K562 (cell line): ENCODE measurements at regions not wholly inside any gene's neighbourhood (a gene's known extent, or its start where the extent isn't known, plus 50 kb on each side); places are given as distances from the start of the nearest gene placed in this dataset.

ENCODE experiments used
- ARNT ChIP-seq, 2 experiments: fragments of 450-650 bp; IDR thresholded peaks; 2 replicates each; pipeline ENCODE4 v1.6.1; 2016; ENCODE audit warnings: mild to moderate bottlenecking in 1 of 2
- BRD4 ChIP-seq: fragments of 200-600 bp; sonication (generic); IDR thresholded peaks from 2 replicates; pipeline ENCODE4 v1.6.1; 2017; ENCODE audit warnings: inconsistent platforms
- DEAF1 ChIP-seq: fragments of 450-650 bp; formaldehyde crosslinking; IDR thresholded peaks from 2 replicates; pipeline ENCODE4 v1.4.0; 2020; ENCODE audit warnings: mild to moderate bottlenecking, moderate library complexity
- ETS2 ChIP-seq: IDR thresholded peaks from 2 replicates; pipeline ENCODE4 v1.6.1; 2016; ENCODE audit warnings: borderline replicate concordance, missing genetic modification characterization, mild to moderate bottlenecking, moderate library complexity, missing compliant biosample characterization; ENCODE audit not compliant: poor library complexity, severe bottlenecking
- FOSL1 ChIP-seq: fragments of 200-800 bp; sonication (Bioruptor generic); conservative IDR thresholded peaks from 2 replicates; pipeline ENCODE4 v1.6.1; 2016; ENCODE audit warnings: missing genetic modification characterization, missing compliant biosample characterization
- GATAD2B ChIP-seq: fragments of 450-650 bp; IDR thresholded peaks from 2 replicates; pipeline ENCODE4 v1.6.1; 2017; ENCODE audit warnings: mild to moderate bottlenecking, borderline replicate concordance
- HNRNPUL1 ChIP-seq: fragments of 200-400 bp; formaldehyde crosslinking; IDR thresholded peaks from 2 replicates; pipeline ENCODE4 v1.6.1; 2017; ENCODE audit warnings: low read length
- IFI16 ChIP-seq: fragments of 250-450 bp; sonication (Bioruptor Pico); IDR thresholded peaks from 2 replicates; pipeline ENCODE4 v2.1.2; 2022; ENCODE audit warnings: mild to moderate bottlenecking, inconsistent platforms
- JUN ChIP-seq, 2 experiments: sonication (generic) in 1 of 2; formaldehyde crosslinking in 1 of 2; IDR thresholded peaks; 2 replicates each; pipeline versions ENCODE4 v1.6.1 to v1.8.0; 2012 to 2022; ENCODE audit warnings: borderline replicate concordance in 2 of 2, mild to moderate bottlenecking in 2 of 2, improper control_type of control experiment in 1 of 2, low read depth in 1 of 2, low read length in 1 of 2, missing genetic modification reagents in 1 of 2
- KDM4B ChIP-seq, 2 experiments: fragments of 450-650 bp in 1 of 2; sonication (generic) in 1 of 2; IDR thresholded peaks; 2 replicates each; pipeline ENCODE4 v1.6.1; 2016 to 2017; ENCODE audit warnings: borderline replicate concordance in 2 of 2, antibody characterized with exemption in 1 of 2, low read depth in 1 of 2, mild to moderate bottlenecking in 1 of 2
- RBBP5 ChIP-seq: fragments of 200-600 bp; sonication (generic); IDR thresholded peaks from 2 replicates; pipeline ENCODE4 v1.6.1; 2012; ENCODE audit warnings: borderline replicate concordance, mild to moderate bottlenecking, low read length, control low read depth, inconsistent platforms; ENCODE audit not compliant: insufficient read depth, poor library complexity, severe bottlenecking
- SIRT6 ChIP-seq: IDR thresholded peaks from one replicate; pipeline ENCODE4 v1.6.1; 2012; ENCODE audit warnings: low read depth, mild to moderate bottlenecking, control low read depth, inconsistent platforms, low read length, moderate library complexity
- SMARCA4 ChIP-seq: fragments of 450-650 bp; IDR thresholded peaks from 2 replicates; pipeline ENCODE4 v1.6.1; 2016
- SREBF1 ChIP-seq: fragments of 150-350 bp; IDR thresholded peaks from 2 replicates; pipeline ENCODE4 v1.6.1; 2014; ENCODE audit warnings: antibody characterized with exemption, low read depth, low read length, borderline replicate concordance
- TAF1 ChIP-seq: IDR thresholded peaks from 2 replicates; pipeline ENCODE4 v1.6.1; 2011; ENCODE audit warnings: mild to moderate bottlenecking, low read length, moderate library complexity; ENCODE audit not compliant: insufficient read depth, control insufficient read depth, severe bottlenecking; ENCODE audit errors: extremely low read depth
- THRAP3 ChIP-seq: fragments of 450-650 bp; IDR thresholded peaks from 2 replicates; pipeline ENCODE4 v1.6.1; 2016; ENCODE audit warnings: mild to moderate bottlenecking, inconsistent platforms, borderline replicate concordance
- ZNF121 ChIP-seq: sonication (generic); formaldehyde crosslinking; conservative IDR thresholded peaks from 2 replicates; pipeline ENCODE4 v1.8.0; 2022; ENCODE audit warnings: missing genetic modification reagents
- ZNF174 ChIP-seq: fragments of 250-450 bp; sonication (Bioruptor Pico); IDR thresholded peaks from 2 replicates; pipeline ENCODE4 v1.4.0; 2020; ENCODE audit warnings: mild to moderate bottlenecking
- ZNF511 ChIP-seq: sonication (generic); formaldehyde crosslinking; IDR thresholded peaks from 2 replicates; pipeline ENCODE4 v1.8.0; 2022; ENCODE audit warnings: mild to moderate bottlenecking, missing genetic modification reagents
- TF ChIP-seq, protein P1 (sequence below): fragments of 450-650 bp; IDR thresholded peaks from 2 replicates; pipeline ENCODE4 v1.7.0; 2016; ENCODE audit warnings: borderline replicate concordance
- TF ChIP-seq, protein P2 (sequence below): fragments of 200-800 bp; sonication (Bioruptor generic); IDR thresholded peaks from 2 replicates; pipeline ENCODE4 v1.6.1; 2017; ENCODE audit warnings: missing genetic modification characterization, missing compliant biosample characterization

DNA sequence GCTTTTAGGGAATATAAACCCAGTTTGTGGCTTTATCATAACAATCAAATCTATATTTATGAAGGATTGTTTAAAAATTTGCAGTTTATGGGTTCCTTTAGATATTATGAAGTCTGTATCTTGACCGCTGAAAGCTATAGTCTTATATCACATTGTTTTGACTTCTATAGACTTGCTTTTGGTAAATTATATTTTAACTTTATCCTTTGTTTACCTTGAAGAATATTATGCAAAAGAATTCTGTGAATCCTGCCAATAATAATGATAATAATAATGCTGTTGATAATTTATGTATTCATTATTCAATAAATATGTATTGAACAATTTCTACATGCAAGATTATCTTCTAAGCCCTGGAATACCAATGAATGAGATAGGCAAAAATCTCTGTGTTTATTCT is 101.9 kb upstream of the MTPN start (continued):
- TF ChIP-seq GATAD2B (0 out of 2 replicates have a peak, but pooled peaks have one; percentile 14), RBBP5 (no peak), DEAF1 (CRISPR knock-in tag) (no peak), SREBF1 (no peak), SMARCA4 (no peak), ETS2 (tag) (no peak), HNRNPUL1 (no peak), ZNF511 (CRISPR knock-in tag) (no peak), TAF1 (no peak), KDM4B (IDR thresholded peaks at IDR 0.05; ENCODE audit: borderline replicate concordance in 2 of 2, low read depth in 1 of 2) (0 out of 4 replicates have a peak, but pooled peaks of 1 of the 2 experiments have one; percentile 90), ARNT (IDR thresholded peaks at IDR 0.05) (no peak), IFI16 (CRISPR knock-in tag) (no peak), ZNF174 (no peak), THRAP3 (0 out of 2 replicates have a peak, but pooled peaks have one; percentile 39), JUN (IDR thresholded peaks at IDR 0.05; ENCODE audit: borderline replicate concordance, low read depth, low read length) (no peak), JUN (CRISPR knock-in tag; IDR thresholded peaks at IDR 0.05; ENCODE audit: borderline replicate concordance) (no peak), BRD4 (no peak), SIRT6 (no peak), ZNF121 (CRISPR knock-in tag) (no peak), FOSL1 (tag) (no peak)
- TF ChIP-seq, protein P1, sequence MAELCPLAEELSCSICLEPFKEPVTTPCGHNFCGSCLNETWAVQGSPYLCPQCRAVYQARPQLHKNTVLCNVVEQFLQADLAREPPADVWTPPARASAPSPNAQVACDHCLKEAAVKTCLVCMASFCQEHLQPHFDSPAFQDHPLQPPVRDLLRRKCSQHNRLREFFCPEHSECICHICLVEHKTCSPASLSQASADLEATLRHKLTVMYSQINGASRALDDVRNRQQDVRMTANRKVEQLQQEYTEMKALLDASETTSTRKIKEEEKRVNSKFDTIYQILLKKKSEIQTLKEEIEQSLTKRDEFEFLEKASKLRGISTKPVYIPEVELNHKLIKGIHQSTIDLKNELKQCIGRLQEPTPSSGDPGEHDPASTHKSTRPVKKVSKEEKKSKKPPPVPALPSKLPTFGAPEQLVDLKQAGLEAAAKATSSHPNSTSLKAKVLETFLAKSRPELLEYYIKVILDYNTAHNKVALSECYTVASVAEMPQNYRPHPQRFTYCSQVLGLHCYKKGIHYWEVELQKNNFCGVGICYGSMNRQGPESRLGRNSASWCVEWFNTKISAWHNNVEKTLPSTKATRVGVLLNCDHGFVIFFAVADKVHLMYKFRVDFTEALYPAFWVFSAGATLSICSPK: no peak
- TF ChIP-seq, protein P2, sequence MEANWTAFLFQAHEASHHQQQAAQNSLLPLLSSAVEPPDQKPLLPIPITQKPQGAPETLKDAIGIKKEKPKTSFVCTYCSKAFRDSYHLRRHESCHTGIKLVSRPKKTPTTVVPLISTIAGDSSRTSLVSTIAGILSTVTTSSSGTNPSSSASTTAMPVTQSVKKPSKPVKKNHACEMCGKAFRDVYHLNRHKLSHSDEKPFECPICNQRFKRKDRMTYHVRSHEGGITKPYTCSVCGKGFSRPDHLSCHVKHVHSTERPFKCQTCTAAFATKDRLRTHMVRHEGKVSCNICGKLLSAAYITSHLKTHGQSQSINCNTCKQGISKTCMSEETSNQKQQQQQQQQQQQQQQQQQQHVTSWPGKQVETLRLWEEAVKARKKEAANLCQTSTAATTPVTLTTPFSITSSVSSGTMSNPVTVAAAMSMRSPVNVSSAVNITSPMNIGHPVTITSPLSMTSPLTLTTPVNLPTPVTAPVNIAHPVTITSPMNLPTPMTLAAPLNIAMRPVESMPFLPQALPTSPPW (CRISPR knock-in tag): no peak
- TF ChIP-seq, all 486 proteins: peak for 9
